ENCODE measurements at regions not wholly inside any gene's neighbourhood (a gene's known extent, or its start where the extent isn't known, plus 50 kb on each side); places are given as distances from the start of the nearest gene placed in this dataset.

DNA sequence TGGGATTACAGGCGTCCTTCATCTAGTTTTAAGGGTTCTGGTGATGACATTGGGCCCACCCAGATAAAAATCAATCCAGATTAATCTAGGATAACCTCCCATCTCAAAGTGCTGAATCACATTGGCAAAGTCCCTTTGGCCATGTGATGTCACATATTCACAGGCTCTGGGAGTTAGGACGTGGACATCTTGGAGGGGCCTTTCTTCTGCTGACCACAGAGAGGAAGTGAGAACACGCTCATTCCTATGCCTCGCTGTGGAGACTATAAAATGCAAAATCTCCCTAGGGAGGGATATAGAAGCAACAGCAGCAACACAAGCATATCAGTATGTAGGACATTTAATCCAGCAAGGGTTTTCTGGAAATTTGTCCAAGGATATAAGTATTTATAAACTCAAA is 266.0 kb upstream of the PITRM1 start:
- TF ChIP-seq ZC3H10 (CRISPR knock-in tag; IDR thresholded peaks at IDR 0.05) (no peak), ZNF8 (CRISPR knock-in tag; IDR thresholded peaks at IDR 0.05) (no peak)
